OCI-LY3 (cell line): ENCODE measurements at regions not wholly inside any gene's neighbourhood (a gene's known extent, or its start where the extent isn't known, plus 50 kb on each side); places are given as distances from the start of the nearest gene placed in this dataset.

Experiments used
- CTCF ChIP-seq: fragments of 200-600, 300-600 bp; sonication (generic); IDR thresholded peaks from 2 replicates; pipeline ENCODE4 v1.5.1; 2014; ENCODE audit warnings: antibody characterized with exemption, low read length, low read depth
- EZH2phosphoT487 ChIP-seq: fragments of 200-600 bp; shearing (Covaris generic); IDR thresholded peaks from 2 replicates; pipeline ENCODE4 v1.6.1; 2018; ENCODE audit warnings: antibody characterized with exemption, mixed run types, low read depth

- TF ChIP-seq CTCF (no peak), EZH2phosphoT487 (no peak)
Observed at GRCh38 chr3:168476360-168476980, 380.7 kb upstream of the GOLIM4 start.
